Inferior parietal cortex (tissue), 1 donor: ENCODE measurements at regions not wholly inside any gene's neighbourhood (a gene's known extent, or its start where the extent isn't known, plus 50 kb on each side); places are given as distances from the start of the nearest gene placed in this dataset.

Experiments
- DNase-seq: peaks from one replicate; pipeline ENCODE4 v3.0.0-alpha.2; 2016; ENCODE audit errors: extremely low spot score

GRCh38 chr2:147649286-147649685 lies 195.5 kb upstream of the ACVR2A start:
- no peak for DNase-seq

- no peak for DNase-seq
These were observed 196.4 kb upstream of the ACVR2A start for GRCh38 chr2:147648471-147648870.

- DNase-seq: no peak
These were observed 197.0 kb upstream of the ACVR2A start for GRCh38 chr2:147647816-147648215.

- no peak for DNase-seq
These were observed 197.9 kb upstream of the ACVR2A start for GRCh38 chr2:147646818-147647468.

- no peak for DNase-seq
These were observed 200.3 kb upstream of the ACVR2A start for GRCh38 chr2:147644491-147644890.

- no peak for DNase-seq
These were observed 202.1 kb upstream of the ACVR2A start for GRCh38 chr2:147642765-147643164.

- DNase-seq: no peak
These were observed 203.2 kb upstream of the ACVR2A start for GRCh38 chr2:147641651-147642050.

GRCh38 chr2:147639891-147640290 lies 204.9 kb upstream of the ACVR2A start:
- peak; percentile 15 for DNase-seq

- no peak for DNase-seq
These were observed 205.4 kb upstream of the ACVR2A start for GRCh38 chr2:147639386-147639785.

- DNase-seq: no peak
These were observed 207.9 kb upstream of the ACVR2A start for GRCh38 chr2:147636886-147637285.

- no peak for DNase-seq
These were observed 208.5 kb upstream of the ACVR2A start for GRCh38 chr2:147636238-147636882.

- DNase-seq: no peak
These were observed 210.0 kb upstream of the ACVR2A start for GRCh38 chr2:147634826-147635225.

- DNase-seq: no peak
These were observed 212.6 kb upstream of the ACVR2A start for GRCh38 chr2:147632198-147632597.

GRCh38 chr2:147631294-147631693 lies 213.5 kb upstream of the ACVR2A start:
- no peak for DNase-seq

- no peak for DNase-seq
These were observed 214.2 kb upstream of the ACVR2A start for GRCh38 chr2:147630585-147630984.

- DNase-seq: no peak
These were observed 215.8 kb upstream of the ACVR2A start for GRCh38 chr2:147628971-147629421.

- DNase-seq: no peak
These were observed 221.5 kb upstream of the ACVR2A start for GRCh38 chr2:147623328-147623727.

GRCh38 chr2:147621656-147622197 lies 223.1 kb upstream of the ACVR2A start:
- no peak for DNase-seq

- no peak for DNase-seq
These were observed 225.0 kb upstream of the ACVR2A start for GRCh38 chr2:147619808-147620207.

- no peak for DNase-seq
These were observed 229.1 kb upstream of the ACVR2A start for GRCh38 chr2:147615726-147616125.

- DNase-seq: no peak
These were observed 229.8 kb upstream of the ACVR2A start for GRCh38 chr2:147614979-147615470.

- no peak for DNase-seq
These were observed 230.4 kb upstream of the ACVR2A start for GRCh38 chr2:147614471-147614870.

- no peak for DNase-seq
These were observed 234.3 kb upstream of the ACVR2A start for GRCh38 chr2:147610496-147611040.
